Uterus (tissue), 3 donors: ENCODE measurements at regions not wholly inside any gene's neighbourhood (a gene's known extent, or its start where the extent isn't known, plus 50 kb on each side); places are given as distances from the start of the nearest gene placed in this dataset.

ENCODE experiments used
- DNase-seq, 2 donors: peaks; one replicate each; pipeline ENCODE4 v3.0.0-alpha.2; 2019 to 2020
- H3K27ac ChIP-seq, 2 donors: fragments of 200-600 bp; sonication (generic); 1 replicate in 1 of 2; 2 replicates in 1 of 2; pipeline ENCODE4 v1.5.1; 2016 to 2018
- H3K27me3 ChIP-seq, 2 donors: fragments of 200-600 bp; sonication (generic); one replicate each; pipeline ENCODE4 v1.5.1; 2018 to 2019; ENCODE audit warnings: control low read depth in 1 of 2
- H3K36me3 ChIP-seq, 2 donors: fragments of 200-600 bp; sonication (generic); one replicate each; pipeline ENCODE4 v1.5.1; 2019; ENCODE audit warnings: control low read depth in 1 of 2
- H3K4me1 ChIP-seq, 2 donors: fragments of 200-600 bp; sonication (generic); one replicate each; pipeline ENCODE4 v1.5.1; 2018 to 2019; ENCODE audit warnings: control low read depth in 1 of 2
- H3K4me3 ChIP-seq, 2 donors: fragments of 200-600 bp; sonication (generic); 1 replicate in 1 of 2; 2 replicates in 1 of 2; pipeline ENCODE4 v1.5.1; 2018 to 2019; ENCODE audit warnings: mild to moderate bottlenecking in 1 of 2
- H3K9me3 ChIP-seq, 2 donors: fragments of 200-600 bp; sonication (generic); one replicate each; pipeline ENCODE4 v1.5.1; 2019; ENCODE audit warnings: control low read depth in 1 of 2
- CTCF ChIP-seq, 4 experiments: fragments of 200-600 bp in 2 of 4; fragments of 450-650 bp in 2 of 4; sonication (generic) in 2 of 4; IDR thresholded peaks; one replicate each; pipeline ENCODE4 v1.5.1; 2016 to 2019; ENCODE audit warnings: antibody characterized with exemption in 4 of 4, mild to moderate bottlenecking in 2 of 4, moderate library complexity in 1 of 4
- POLR2A ChIP-seq, 2 donors: fragments of 450-650 bp; IDR thresholded peaks; one replicate each; pipeline ENCODE4 v1.6.1; 2016; ENCODE audit warnings: antibody characterized with exemption in 2 of 2, mild to moderate bottlenecking in 1 of 2, moderate library complexity in 1 of 2
- intact Hi-C: fragments of 100-400 bp; cut with DNase I; formaldehyde crosslinking; loops from one replicate; pipeline ENCODE4 v1.15.1; 2023; ENCODE audit warnings: low total_unique reads
- donor health status: DM: yes; HTN: yes; CAD: no.

GRCh38 chr3:77976079-77976478, 936.2 kb downstream of the ROBO2 start:
- intact Hi-C loops = no loop called here
- no peak for DNase-seq
- Histone ChIP-seq H3K4me1 (no peaks in the 10 kb centered on the region), H3K4me3 (no peak overlapping the region), H3K9me3 (no peaks in the 10 kb centered on the region), H3K36me3 (no peaks in the 10 kb centered on the region), H3K27me3 (no peaks in the 10 kb centered on the region), H3K27ac (no peak overlapping the region)
- TF ChIP-seq POLR2A (IDR thresholded peaks at IDR 0.05) (no peak), CTCF (IDR thresholded peaks at IDR 0.05) (no peak)

- no peak for DNase-seq
- Histone ChIP-seq H3K4me1 (no peaks in the 10 kb centered on the region), H3K27me3 (no peaks in the 10 kb centered on the region), H3K36me3 (no peaks in the 10 kb centered on the region), H3K27ac (no peak overlapping the region), H3K4me3 (no peak overlapping the region), H3K9me3 (no peaks in the 10 kb centered on the region)
- TF ChIP-seq CTCF (IDR thresholded peaks at IDR 0.05) (no peak), POLR2A (IDR thresholded peaks at IDR 0.05) (no peak)
- intact Hi-C loops = no loop called here
Observed at GRCh38 chr3:78003090-78003489, 963.2 kb downstream of the ROBO2 start.

- Histone ChIP-seq H3K4me1 (no peaks in the 10 kb centered on the region), H3K4me3 (no peak overlapping the region), H3K9me3 (no peaks in the 10 kb centered on the region), H3K36me3 (no peaks in the 10 kb centered on the region), H3K27ac (no peak overlapping the region), H3K27me3 (no peaks in the 10 kb centered on the region)
- DNase-seq = no peak
- TF ChIP-seq CTCF (IDR thresholded peaks at IDR 0.05) (no peak), POLR2A (IDR thresholded peaks at IDR 0.05) (no peak)
- intact Hi-C loops = no loop called here
Observed at GRCh38 chr3:78004571-78004970, 964.7 kb downstream of the ROBO2 start.

- Histone ChIP-seq H3K36me3 (no peaks in the 10 kb centered on the region), H3K27me3 (no peaks in the 10 kb centered on the region), H3K4me3 (no peak overlapping the region), H3K9me3 (no peaks in the 10 kb centered on the region), H3K27ac (no peak overlapping the region), H3K4me1 (no peaks in the 10 kb centered on the region)
- intact Hi-C loops = no loop called here
- TF ChIP-seq CTCF (IDR thresholded peaks at IDR 0.05) (no peak), POLR2A (IDR thresholded peaks at IDR 0.05) (no peak)
- DNase-seq = no peak
Observed at GRCh38 chr3:78013653-78014052, 973.8 kb downstream of the ROBO2 start.

GRCh38 chr3:78015856-78016255, 976.0 kb downstream of the ROBO2 start:
- H3K36me3 ChIP-seq = no peaks in the 10 kb centered on the region
- TF ChIP-seq CTCF (IDR thresholded peaks at IDR 0.05) = no peak
- no peak for TF ChIP-seq POLR2A (IDR thresholded peaks at IDR 0.05)
- H3K27ac ChIP-seq = no peak overlapping the region
- no peak for DNase-seq
- H3K27me3 ChIP-seq = no peaks in the 10 kb centered on the region
- no peaks in the 10 kb centered on the region for H3K4me1 ChIP-seq
- no peaks in the 10 kb centered on the region for H3K9me3 ChIP-seq
- intact Hi-C loops = no loop called here
- no peak overlapping the region for H3K4me3 ChIP-seq
